GM12878 (cell line): ENCODE measurements at regions not wholly inside any gene's neighbourhood (a gene's known extent, or its start where the extent isn't known, plus 50 kb on each side); places are given as distances from the start of the nearest gene placed in this dataset.

ENCODE experiments used
- ATAC-seq: fragments of 200-7000 bp; cut with Tn5 transposase; 3 replicates; pipeline ENCODE4 v1.9.1; 2020; ENCODE audit warnings: mild to moderate bottlenecking, moderate library complexity
- BruUV-seq: library from RNA; stranded (reverse); fragments of 400-500 nt; replicated peaks from 2 replicates; lab custom pipeline; 2021; lab: Mats Ljungman, UMichigan
- CTCF ChIA-PET: fragments of 300-600 bp; sonication (Branson Sonifier 250); formaldehyde crosslinking; extraction: SDS; loops from one replicate; lab custom pipeline; 2021; ENCODE audit warnings: inconsistent platforms; lab: Yijun Ruan, JAX
- POLR2A ChIA-PET: fragments of 350-600 bp; formaldehyde crosslinking; extraction: SDS; loops from one replicate; lab custom pipeline; 2021; ENCODE audit warnings: inconsistent platforms; lab: Charles Lee
- RAD21 ChIA-PET: fragments of 300-600 bp; sonication (Branson Sonifier 250); formaldehyde crosslinking; loops from one replicate; lab custom pipeline; 2023; ENCODE audit warnings: antibody characterized with exemption; ENCODE audit not compliant: unreplicated experiment; lab: Charles Lee
- SMC1A ChIA-PET: fragments of 300-600 bp; sonication (Branson Sonifier 250); formaldehyde crosslinking; loops from one replicate; lab custom pipeline; 2023; ENCODE audit not compliant: unreplicated experiment, uncharacterized antibody; lab: Charles Lee
- DNase-seq: peaks from one replicate; pipeline ENCODE4 v3.0.0-alpha.2; 2011; ENCODE audit warnings: low read depth, low spot score
- FAIRE-seq: peaks from 3 replicates; lab custom pipeline; 2011; peaks lifted over from hg19 to GRCh38; lab: Jason Lieb, UNC
- H2AFZ ChIP-seq: 2 replicates; pipeline ENCODE4 v1.6.0; 2011; ENCODE audit warnings: low read depth, low read length, control low read depth; ENCODE audit not compliant: control insufficient read depth
- H3K27ac ChIP-seq: 2 replicates; pipeline ENCODE4 v1.5.1; 2011; ENCODE audit warnings: control low read depth; ENCODE audit not compliant: control insufficient read depth, insufficient read depth
- H3K27me3 ChIP-seq, 2 experiments: replicated peaks in 1 of 2; 2 replicates each; pipeline versions ENCODE4 v1.6.0 to v1.6.1; 2011; ENCODE audit warnings: low read length in 1 of 2; ENCODE audit not compliant: control insufficient read depth in 2 of 2, insufficient read depth in 2 of 2
- H3K36me3 ChIP-seq, 2 experiments: 2 replicates each; pipeline ENCODE4 v1.5.1; 2011; ENCODE audit warnings: low read length in 1 of 2; ENCODE audit not compliant: control insufficient read depth in 2 of 2, insufficient read depth in 2 of 2
- H3K4me1 ChIP-seq: 2 replicates; pipeline ENCODE4 v1.6.1; 2011; ENCODE audit warnings: mild to moderate bottlenecking, low read length, moderate library complexity, mixed read lengths; ENCODE audit not compliant: control insufficient read depth, insufficient read depth
- H3K4me2 ChIP-seq: 2 replicates; pipeline ENCODE4 v1.6.0; 2011; ENCODE audit warnings: control low read depth; ENCODE audit not compliant: control insufficient read depth, insufficient read depth
- H3K4me3 ChIP-seq: fragments of 200-600 bp; sonication (generic); 2 replicates; pipeline ENCODE4 v1.5.1; 2016
- H3K79me2 ChIP-seq: 2 replicates; pipeline ENCODE4 v1.6.0; 2011; ENCODE audit warnings: low read length; ENCODE audit not compliant: control insufficient read depth, insufficient read depth
- H3K9ac ChIP-seq: 2 replicates; pipeline ENCODE4 v1.8.0; 2011; ENCODE audit warnings: low read length, control low read depth, mixed read lengths; ENCODE audit not compliant: control insufficient read depth, insufficient read depth
- H3K9me3 ChIP-seq: replicated peaks from 3 replicates; pipeline ENCODE4 v1.5.1; 2011; ENCODE audit warnings: mild to moderate bottlenecking, low read length; ENCODE audit not compliant: control insufficient read depth, insufficient read depth
- H4K20me1 ChIP-seq: 2 replicates; pipeline ENCODE4 v1.6.0; 2011; ENCODE audit not compliant: control insufficient read depth, insufficient read depth
- ATF7 ChIP-seq: fragments of 450-650 bp; IDR thresholded peaks from 2 replicates; pipeline ENCODE4 v1.6.1; 2016; ENCODE audit warnings: low read depth, mild to moderate bottlenecking
- BCL3 ChIP-seq: IDR thresholded peaks from 2 replicates; pipeline ENCODE4 v1.6.1; 2011; ENCODE audit warnings: borderline replicate concordance, low read depth, mild to moderate bottlenecking, moderate library complexity, low read length; ENCODE audit not compliant: insufficient read depth, poor library complexity, severe bottlenecking
- BMI1 ChIP-seq: fragments of 450-650 bp; IDR thresholded peaks from 2 replicates; pipeline ENCODE4 v1.6.1; 2016; ENCODE audit warnings: mild to moderate bottlenecking, moderate library complexity, borderline replicate concordance
- CBFB ChIP-seq: IDR thresholded peaks from 2 replicates; pipeline ENCODE4 v1.6.1; 2016; ENCODE audit warnings: antibody characterized with exemption, low read depth
- CREB1 ChIP-seq: IDR thresholded peaks from 2 replicates; pipeline ENCODE4 v1.6.1; 2012; ENCODE audit warnings: low read depth, mild to moderate bottlenecking, inconsistent platforms
- IKZF1 ChIP-seq: fragments of 450-650 bp; conservative IDR thresholded peaks from 2 replicates; pipeline ENCODE4 v1.6.1; 2017; ENCODE audit warnings: antibody characterized with exemption, mild to moderate bottlenecking
- MTA3 ChIP-seq: IDR thresholded peaks from 2 replicates; pipeline ENCODE4 v1.6.1; 2012; ENCODE audit warnings: low read length, inconsistent platforms, borderline replicate concordance
- MYB ChIP-seq: fragments of 150-350 bp; IDR thresholded peaks from 2 replicates; pipeline ENCODE4 v1.6.1; 2014; ENCODE audit warnings: mild to moderate bottlenecking, low read depth, low read length, borderline replicate concordance
- NBN ChIP-seq: fragments of 450-650 bp; IDR thresholded peaks from 2 replicates; pipeline ENCODE4 v1.6.1; 2016
- NR2C2 ChIP-seq: IDR thresholded peaks from 2 replicates; pipeline ENCODE4 v1.6.1; 2011; ENCODE audit warnings: borderline replicate concordance, low read depth; ENCODE audit not compliant: control insufficient read depth, insufficient read length
- POLR2A ChIP-seq: IDR thresholded peaks from 2 replicates; pipeline ENCODE4 v1.6.1; 2011; ENCODE audit warnings: low read depth, mild to moderate bottlenecking, low read length
- PRDM15 ChIP-seq: fragments of 450-650 bp; formaldehyde crosslinking; IDR thresholded peaks from 2 replicates; pipeline ENCODE4 v1.4.0; 2020; ENCODE audit warnings: mild to moderate bottlenecking, moderate library complexity
- RAD21 ChIP-seq: IDR thresholded peaks from 2 replicates; pipeline ENCODE4 v1.6.1; 2011; ENCODE audit warnings: mild to moderate bottlenecking, low read depth, low read length, moderate library complexity; ENCODE audit not compliant: insufficient read depth
- RBBP5 ChIP-seq: fragments of 200-600 bp; sonication (generic); conservative IDR thresholded peaks from 2 replicates; pipeline ENCODE4 v1.6.1; 2016
- SREBF1 ChIP-seq: IDR thresholded peaks from 2 replicates; pipeline ENCODE4 v1.6.1; 2012; ENCODE audit warnings: mild to moderate bottlenecking, low read length
- TBL1XR1 ChIP-seq: IDR thresholded peaks from 2 replicates; pipeline ENCODE4 v1.6.1; 2012; ENCODE audit warnings: low read depth, low read length, improper control_type of control experiment
- WRNIP1 ChIP-seq: IDR thresholded peaks from 2 replicates; pipeline ENCODE4 v1.6.1; 2011; ENCODE audit warnings: low read depth, low read length, improper control_type of control experiment, borderline replicate concordance
- YY1 ChIP-seq: IDR thresholded peaks from 2 replicates; pipeline ENCODE4 v1.6.1; 2011; ENCODE audit warnings: low read depth, mild to moderate bottlenecking, low read length
- WGBS: methylation state at CpG from one replicate; pipeline ENCODE4 v1.1.6; 2016; ENCODE audit warnings: low lambda C conversion rate; ENCODE audit not compliant: insufficient replicate concordance, insufficient coverage; ENCODE audit errors: missing lambda C conversion rate; 5-methylcytosine and 5-hydroxymethylcytosine counted together
- in situ Hi-C: fragments of 300-500 bp; cut with MboI; formaldehyde crosslinking; loops from 9 replicates; pipeline ENCODE4 v1.14.3; 2018; ENCODE audit warnings: mixed read lengths
- intact Hi-C: fragments of 100-400 bp; cut with micrococcal nuclease; formaldehyde crosslinking; loops from one replicate; pipeline ENCODE4 v1.14.2; 2022; ENCODE audit not compliant: unreplicated experiment
- TF ChIP-seq, protein P1 (sequence below): fragments of 450-650 bp; IDR thresholded peaks from 2 replicates; pipeline ENCODE4 v1.6.1; 2018; ENCODE audit warnings: borderline replicate concordance, mild to moderate bottlenecking; ENCODE audit not compliant: partially characterized antibody

GRCh38 chr10:30687698-30688213 lies 58.2 kb upstream of the LYZL2 start:
- H2AFZ ChIP-seq = no peak overlapping the region
- no peaks in the 10 kb centered on the region for H3K36me3 ChIP-seq
- no peaks in the 10 kb centered on the region for H4K20me1 ChIP-seq
- BruUV-seq = no TSS peak
- no peak overlapping the region for H3K27ac ChIP-seq
- no peaks in the 10 kb centered on the region for H3K27me3 ChIP-seq
- H3K4me2 ChIP-seq = no peak overlapping the region
- peaks cover 5% of the 10 kb centered on the region; the same call in 1 of the 2 replicates for H3K4me1 ChIP-seq
- no peak overlapping the region for H3K9ac ChIP-seq
- H3K9me3 ChIP-seq = no peaks in the 10 kb centered on the region
- in situ Hi-C loops = no loop called here
- DNase-seq (no peak), ATAC-seq (peak; percentile 97), FAIRE-seq (peak; percentile 84)
- H3K79me2 ChIP-seq = no peaks in the 10 kb centered on the region
- intact Hi-C loops = loop anchor here (1.0 to 5.0 kb wide), 3 partner anchors 31 to 95 kb away; no protein-coding TSS in a partner anchor
- no peak overlapping the region for H3K4me3 ChIP-seq
- ChIA-PET POLR2A (no interaction called here), RAD21 (interaction anchor here (0.6 to 2.1 kb wide), 23 partner anchors 10 to 1123 kb away, joined by 3 to 23 read pairs (median 4); no protein-coding TSS in a partner anchor), SMC1A (interaction anchor here (0.5 to 5.3 kb wide), 18 partner anchors 9 to 1120 kb away, joined by 3 to 35 read pairs (median 4); no protein-coding TSS in a partner anchor), CTCF (interaction anchor here (0.6 to 5.9 kb wide), 37 partner anchors 10 to 1609 kb away, joined by 3 to 60 read pairs (median 4); no protein-coding TSS in a partner anchor)
- 0% methylated on average over 7 of the region's 7 CpGs for WGBS
- TF ChIP-seq NR2C2 = no peak
- no peak for TF ChIP-seq MYB
- TF ChIP-seq NBN = no peak
- TF ChIP-seq CBFB = no peak
- TF ChIP-seq IKZF1 = peak; percentile 38; the same call in 1 of the 2 replicates
- no peak for TF ChIP-seq PRDM15 (CRISPR knock-in tag)
- TF ChIP-seq SREBF1 = no peak
- no peak for TF ChIP-seq WRNIP1
- peak; percentile 76 for TF ChIP-seq ATF7
- TF ChIP-seq RAD21 = peak; percentile 90
- TF ChIP-seq RBBP5 = no peak
- no peak for TF ChIP-seq CREB1
- peak; percentile 71 for TF ChIP-seq YY1
- no peak for TF ChIP-seq BCL3
- no peak for TF ChIP-seq MTA3
- TF ChIP-seq, protein P1, sequence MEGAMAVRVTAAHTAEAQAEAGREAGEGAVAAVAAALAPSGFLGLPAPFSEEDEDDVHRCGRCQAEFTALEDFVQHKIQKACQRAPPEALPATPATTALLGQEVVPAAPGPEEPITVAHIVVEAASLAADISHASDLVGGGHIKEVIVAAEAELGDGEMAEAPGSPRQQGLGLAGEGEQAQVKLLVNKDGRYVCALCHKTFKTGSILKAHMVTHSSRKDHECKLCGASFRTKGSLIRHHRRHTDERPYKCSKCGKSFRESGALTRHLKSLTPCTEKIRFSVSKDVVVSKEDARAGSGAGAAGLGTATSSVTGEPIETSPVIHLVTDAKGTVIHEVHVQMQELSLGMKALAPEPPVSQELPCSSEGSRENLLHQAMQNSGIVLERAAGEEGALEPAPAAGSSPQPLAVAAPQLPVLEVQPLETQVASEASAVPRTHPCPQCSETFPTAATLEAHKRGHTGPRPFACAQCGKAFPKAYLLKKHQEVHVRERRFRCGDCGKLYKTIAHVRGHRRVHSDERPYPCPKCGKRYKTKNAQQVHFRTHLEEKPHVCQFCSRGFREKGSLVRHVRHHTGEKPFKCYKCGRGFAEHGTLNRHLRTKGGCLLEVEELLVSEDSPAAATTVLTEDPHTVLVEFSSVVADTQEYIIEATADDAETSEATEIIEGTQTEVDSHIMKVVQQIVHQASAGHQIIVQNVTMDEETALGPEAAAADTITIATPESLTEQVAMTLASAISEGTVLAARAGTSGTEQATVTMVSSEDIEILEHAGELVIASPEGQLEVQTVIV = no peak
- TF ChIP-seq POLR2A = no peak
- TF ChIP-seq BMI1 = no peak
- TF ChIP-seq TBL1XR1 = no peak
